WTC11 (cell line): ENCODE measurements at regions not wholly inside any gene's neighbourhood (a gene's known extent, or its start where the extent isn't known, plus 50 kb on each side); places are given as distances from the start of the nearest gene placed in this dataset.

Experiments used
- ATAC-seq: fragments of 200-7000 bp; cut with Tn5 transposase; 2 replicates; pipeline ENCODE4 v1.10.0; 2021; ENCODE audit warnings: mild to moderate bottlenecking, moderate library complexity
- CTCF ChIA-PET: fragments of 300-600 bp; sonication (Branson Sonifier 250); formaldehyde crosslinking; loops from one replicate; lab custom pipeline; 2021; ENCODE audit warnings: antibody characterized with exemption; lab: Charles Lee
- POLR2A ChIA-PET: fragments of 350-600 bp; sonication (Branson Sonifier 250); formaldehyde crosslinking; loops from one replicate; lab custom pipeline; 2021; ENCODE audit warnings: antibody characterized with exemption; lab: Charles Lee
- DNase-seq: peaks from one replicate; pipeline ENCODE4 v3.0.0; 2021; ENCODE audit warnings: low spot score
- H3K27ac Mint-ChIP-seq: 2 replicates; pipeline ENCODE4 v1.8.0; 2021; ENCODE audit warnings: mixed read lengths
- H3K27me3 Mint-ChIP-seq: 2 replicates; pipeline ENCODE4 v1.8.0; 2021; ENCODE audit warnings: low read depth, mild to moderate bottlenecking, moderate library complexity, mixed read lengths
- H3K36me3 Mint-ChIP-seq: 2 replicates; pipeline ENCODE4 v1.8.0; 2021; ENCODE audit warnings: mixed read lengths
- H3K4me1 Mint-ChIP-seq: 2 replicates; pipeline ENCODE4 v1.8.0; 2022; ENCODE audit warnings: mixed read lengths
- H3K4me3 Mint-ChIP-seq: 2 replicates; pipeline ENCODE4 v1.8.0; 2021; ENCODE audit warnings: mild to moderate bottlenecking, moderate library complexity, mixed read lengths
- H3K9me3 Mint-ChIP-seq: 2 replicates; pipeline ENCODE4 v1.8.0; 2021; ENCODE audit warnings: mixed read lengths
- ATF1 ChIP-seq: sonication (generic); formaldehyde crosslinking; IDR thresholded peaks from 2 replicates; pipeline ENCODE4 v1.8.1; 2023; ENCODE audit warnings: mild to moderate bottlenecking, moderate library complexity, missing genetic modification reagents
- CREM ChIP-seq: sonication (generic); formaldehyde crosslinking; IDR thresholded peaks from 2 replicates; pipeline ENCODE4 v1.8.1; 2022; ENCODE audit warnings: mild to moderate bottlenecking, missing genetic modification reagents, moderate library complexity
- GRHL2 ChIP-seq: fragments of 250-450 bp; sonication (Bioruptor Pico); IDR thresholded peaks from 2 replicates; pipeline ENCODE4 v1.8.0; 2022; ENCODE audit warnings: mild to moderate bottlenecking, moderate library complexity; ENCODE audit not compliant: insufficient replicate concordance, severe bottlenecking
- HMGXB4 ChIP-seq: sonication (generic); formaldehyde crosslinking; IDR thresholded peaks from 2 replicates; pipeline ENCODE4 v1.8.1; 2023; ENCODE audit warnings: mild to moderate bottlenecking, moderate library complexity, missing genetic modification reagents
- IRF1 ChIP-seq: sonication (generic); formaldehyde crosslinking; IDR thresholded peaks from 2 replicates; pipeline ENCODE4 v1.8.0; 2023; ENCODE audit warnings: missing genetic modification reagents
- IRF2 ChIP-seq: sonication (generic); formaldehyde crosslinking; IDR thresholded peaks from 2 replicates; pipeline ENCODE4 v1.8.0; 2022; ENCODE audit warnings: low read depth, missing genetic modification reagents, borderline replicate concordance
- MXD4 ChIP-seq: fragments of 250-450 bp; sonication (Bioruptor Pico); IDR thresholded peaks from 2 replicates; pipeline ENCODE4 v1.8.0; 2021; ENCODE audit warnings: mild to moderate bottlenecking, moderate library complexity, borderline replicate concordance
- NR2C2 ChIP-seq: sonication (generic); formaldehyde crosslinking; IDR thresholded peaks from 2 replicates; pipeline ENCODE4 v1.8.0; 2022; ENCODE audit warnings: mild to moderate bottlenecking, missing genetic modification reagents
- NR3C1 ChIP-seq: sonication (generic); formaldehyde crosslinking; conservative IDR thresholded peaks from 2 replicates; pipeline ENCODE4 v1.8.1; 2023; ENCODE audit warnings: low read depth, mild to moderate bottlenecking, missing genetic modification reagents
- SOX15 ChIP-seq: fragments of 250-450 bp; sonication (Bioruptor Pico); IDR thresholded peaks from 2 replicates; pipeline ENCODE4 v1.9.0; 2021; ENCODE audit warnings: mild to moderate bottlenecking
- TCF7 ChIP-seq: sonication (generic); formaldehyde crosslinking; IDR thresholded peaks from 2 replicates; pipeline ENCODE4 v1.8.0; 2022; ENCODE audit warnings: mild to moderate bottlenecking, low read depth, missing genetic modification reagents, moderate library complexity
- TP53 ChIP-seq: sonication (generic); formaldehyde crosslinking; IDR thresholded peaks from 2 replicates; pipeline ENCODE4 v1.8.1; 2023; ENCODE audit warnings: mild to moderate bottlenecking, missing genetic modification reagents
- USF2 ChIP-seq: sonication (generic); formaldehyde crosslinking; IDR thresholded peaks from 2 replicates; pipeline ENCODE4 v1.8.1; 2023; ENCODE audit warnings: mild to moderate bottlenecking, missing genetic modification reagents, moderate library complexity
- ZNF423 ChIP-seq: fragments of 250-450 bp; sonication (Bioruptor Pico); IDR thresholded peaks from 2 replicates; pipeline ENCODE4 v2.1.2; 2022; ENCODE audit warnings: mild to moderate bottlenecking, moderate library complexity
- ZSCAN18 ChIP-seq: fragments of 250-450 bp; sonication (Bioruptor Pico); IDR thresholded peaks from 2 replicates; pipeline ENCODE4 v2.1.2; 2022; ENCODE audit warnings: mild to moderate bottlenecking, moderate library complexity
- TF ChIP-seq, protein P1 (sequence below): sonication (generic); formaldehyde crosslinking; IDR thresholded peaks from 2 replicates; pipeline ENCODE4 v1.8.1; 2022; ENCODE audit warnings: mild to moderate bottlenecking, missing genetic modification reagents, moderate library complexity, borderline replicate concordance
- TF ChIP-seq, protein P2 (sequence below): fragments of 250-450 bp; sonication (Bioruptor Pico); conservative IDR thresholded peaks from 2 replicates; pipeline ENCODE4 v1.9.0; 2021; ENCODE audit warnings: mild to moderate bottlenecking
- TF ChIP-seq, protein P3 (sequence below): sonication (generic); formaldehyde crosslinking; IDR thresholded peaks from 2 replicates; pipeline ENCODE4 v1.8.1; 2022; ENCODE audit warnings: mild to moderate bottlenecking, moderate library complexity, missing genetic modification reagents

GRCh38 chr10:128928231-128928836 is 538.7 kb upstream of the MGMT start:
- no peaks in the 10 kb centered on the region for H3K9me3 Mint-ChIP-seq
- no peaks in the 10 kb centered on the region for H3K36me3 Mint-ChIP-seq
- ATAC-seq: no peak
- DNase-seq: no peak
- H3K27me3 Mint-ChIP-seq: no peaks in the 10 kb centered on the region
- no peak overlapping the region for H3K27ac Mint-ChIP-seq
- TF ChIP-seq MXD4 (CRISPR knock-in tag) (no peak), NR3C1 (no peak), ZNF423 (CRISPR knock-in tag) (no peak), ATF1 (CRISPR knock-in tag) (no peak), GRHL2 (CRISPR knock-in tag) (no peak), IRF1 (CRISPR knock-in tag) (no peak), ZSCAN18 (CRISPR knock-in tag) (no peak), SOX15 (no peak), CREM (no peak), TP53 (CRISPR knock-in tag) (no peak), IRF2 (CRISPR knock-in tag) (no peak), USF2 (CRISPR knock-in tag) (no peak), NR2C2 (CRISPR knock-in tag) (no peak), TCF7 (CRISPR knock-in tag) (no peak), HMGXB4 (CRISPR knock-in tag) (no peak)
- TF ChIP-seq, protein P1, sequence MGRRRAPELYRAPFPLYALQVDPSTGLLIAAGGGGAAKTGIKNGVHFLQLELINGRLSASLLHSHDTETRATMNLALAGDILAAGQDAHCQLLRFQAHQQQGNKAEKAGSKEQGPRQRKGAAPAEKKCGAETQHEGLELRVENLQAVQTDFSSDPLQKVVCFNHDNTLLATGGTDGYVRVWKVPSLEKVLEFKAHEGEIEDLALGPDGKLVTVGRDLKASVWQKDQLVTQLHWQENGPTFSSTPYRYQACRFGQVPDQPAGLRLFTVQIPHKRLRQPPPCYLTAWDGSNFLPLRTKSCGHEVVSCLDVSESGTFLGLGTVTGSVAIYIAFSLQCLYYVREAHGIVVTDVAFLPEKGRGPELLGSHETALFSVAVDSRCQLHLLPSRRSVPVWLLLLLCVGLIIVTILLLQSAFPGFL (CRISPR knock-in tag): no peak
- TF ChIP-seq, protein P2, sequence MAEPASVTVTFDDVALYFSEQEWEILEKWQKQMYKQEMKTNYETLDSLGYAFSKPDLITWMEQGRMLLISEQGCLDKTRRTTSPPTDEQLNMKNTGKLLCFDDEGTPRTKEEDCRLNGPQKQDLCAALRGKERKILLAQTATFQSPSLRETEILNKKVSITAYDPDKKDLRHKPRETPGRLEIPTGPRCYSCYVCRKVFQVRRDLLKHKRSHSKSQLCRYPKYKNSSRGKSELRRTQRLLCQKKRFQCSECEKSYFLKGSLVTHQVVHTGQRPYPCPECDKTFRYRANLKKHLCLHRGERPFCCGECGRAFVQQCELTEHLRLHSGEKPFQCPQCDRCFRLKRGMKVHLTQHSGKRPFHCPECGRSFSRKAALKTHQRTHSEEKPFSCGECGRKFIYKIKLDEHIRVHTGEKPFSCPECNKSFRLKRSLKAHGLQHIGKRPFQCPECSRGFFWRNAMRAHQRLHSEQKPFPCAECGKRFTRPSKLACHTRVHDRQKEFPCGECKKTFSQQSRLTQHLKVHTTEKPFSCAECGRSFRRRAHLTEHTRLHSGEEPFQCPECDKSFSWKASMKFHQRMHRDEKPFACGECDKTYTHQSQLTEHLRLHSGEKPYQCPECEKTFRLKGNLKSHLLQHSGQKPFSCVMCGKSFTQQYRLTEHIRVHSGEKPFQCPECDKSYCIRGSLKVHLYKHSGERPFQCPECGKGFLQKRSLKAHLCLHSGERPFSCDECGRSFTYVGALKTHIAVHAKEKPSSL (CRISPR knock-in tag): no peak
- TF ChIP-seq, protein P3, sequence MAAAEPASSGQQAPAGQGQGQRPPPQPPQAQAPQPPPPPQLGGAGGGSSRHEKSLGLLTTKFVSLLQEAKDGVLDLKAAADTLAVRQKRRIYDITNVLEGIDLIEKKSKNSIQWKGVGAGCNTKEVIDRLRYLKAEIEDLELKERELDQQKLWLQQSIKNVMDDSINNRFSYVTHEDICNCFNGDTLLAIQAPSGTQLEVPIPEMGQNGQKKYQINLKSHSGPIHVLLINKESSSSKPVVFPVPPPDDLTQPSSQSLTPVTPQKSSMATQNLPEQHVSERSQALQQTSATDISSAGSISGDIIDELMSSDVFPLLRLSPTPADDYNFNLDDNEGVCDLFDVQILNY (CRISPR knock-in tag): no peak
- ChIA-PET CTCF (interaction anchor here (1.2 to 1.3 kb wide), 2 partner anchors 20 to 661 kb away, joined by 3 read pairs; no protein-coding TSS in a partner anchor), POLR2A (no interaction called here)
- H3K4me1 Mint-ChIP-seq: peaks cover 3% of the 10 kb centered on the region
- H3K4me3 Mint-ChIP-seq: no peak overlapping the region
